Fibroblast of peridontal ligament (primary cell): ENCODE measurements at regions not wholly inside any gene's neighbourhood (a gene's known extent, or its start where the extent isn't known, plus 50 kb on each side); places are given as distances from the start of the nearest gene placed in this dataset.
"Not testable (repeated sequence)": the region's sequence is repeated elsewhere in the genome, so short reads cannot be mapped to it uniquely, and the experiment has no call there.

Experiments used
- DNase-seq: peaks from one replicate; pipeline ENCODE4 v3.0.0-alpha.2; 2010; ENCODE audit errors: extremely low read depth

DNA sequence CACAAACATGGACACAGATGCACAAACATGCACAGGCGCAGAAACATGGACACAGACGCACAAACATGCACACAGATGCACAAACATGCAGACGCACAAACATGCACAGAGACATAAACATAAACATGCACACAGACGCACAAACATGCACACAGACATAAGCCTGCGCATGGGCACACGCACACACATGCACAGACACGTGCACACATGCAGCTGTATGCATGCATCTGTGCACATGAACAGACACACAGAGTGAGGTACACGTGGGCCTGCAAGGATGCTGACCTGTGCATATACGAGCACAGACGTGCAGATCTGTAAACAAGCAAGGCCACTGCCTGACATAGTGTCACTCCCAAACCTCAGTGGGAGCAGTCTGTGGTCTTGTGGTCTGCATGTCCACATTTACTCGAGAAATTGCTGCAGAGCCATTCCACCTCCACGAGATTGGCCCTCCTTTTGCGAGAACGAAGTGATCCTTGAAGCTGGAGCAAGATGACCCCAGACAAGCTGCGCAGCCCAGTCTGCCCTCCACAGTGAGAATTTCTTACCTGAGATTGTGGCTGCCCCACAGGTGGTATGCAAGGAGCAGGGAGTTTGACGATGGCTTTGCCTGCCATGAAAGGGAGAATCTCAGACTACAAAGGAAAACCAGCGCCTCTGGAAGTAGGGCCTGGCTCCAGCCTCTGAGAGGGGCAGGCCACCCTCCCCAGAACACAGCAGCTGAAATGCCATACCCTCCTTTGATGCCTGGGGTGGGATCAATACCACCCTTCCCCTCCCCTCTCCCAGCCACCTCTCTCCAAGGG lies 299.9 kb downstream of the BRD1 start:
- DNase-seq: no peak

- no peak for DNase-seq
Measured at GRCh38 chr22:49525801-49526535, 301.7 kb downstream of the BRD1 start.

DNA sequence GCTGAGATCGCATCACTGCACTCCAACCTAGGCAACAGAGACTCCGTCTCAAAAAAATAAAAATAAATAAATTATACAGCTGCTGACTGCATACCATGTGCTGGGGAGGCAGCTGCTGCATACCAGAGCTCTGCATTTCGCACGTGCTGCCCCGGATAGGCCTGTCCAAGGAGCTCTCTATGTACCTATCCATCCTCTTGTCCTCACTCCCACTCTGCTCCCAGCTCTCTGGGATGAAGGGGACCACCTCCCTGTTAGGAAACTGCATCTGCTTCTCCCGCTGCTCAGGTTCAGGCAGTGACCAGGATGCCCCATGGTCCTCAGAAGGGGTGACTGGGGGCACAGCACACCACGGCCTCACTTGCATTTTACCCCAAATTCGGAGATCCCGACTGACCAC lies 302.3 kb downstream of the BRD1 start:
- DNase-seq: no peak

GRCh38 chr22:49524362-49524761 lies 303.3 kb downstream of the BRD1 start:
- DNase-seq: no peak

DNA sequence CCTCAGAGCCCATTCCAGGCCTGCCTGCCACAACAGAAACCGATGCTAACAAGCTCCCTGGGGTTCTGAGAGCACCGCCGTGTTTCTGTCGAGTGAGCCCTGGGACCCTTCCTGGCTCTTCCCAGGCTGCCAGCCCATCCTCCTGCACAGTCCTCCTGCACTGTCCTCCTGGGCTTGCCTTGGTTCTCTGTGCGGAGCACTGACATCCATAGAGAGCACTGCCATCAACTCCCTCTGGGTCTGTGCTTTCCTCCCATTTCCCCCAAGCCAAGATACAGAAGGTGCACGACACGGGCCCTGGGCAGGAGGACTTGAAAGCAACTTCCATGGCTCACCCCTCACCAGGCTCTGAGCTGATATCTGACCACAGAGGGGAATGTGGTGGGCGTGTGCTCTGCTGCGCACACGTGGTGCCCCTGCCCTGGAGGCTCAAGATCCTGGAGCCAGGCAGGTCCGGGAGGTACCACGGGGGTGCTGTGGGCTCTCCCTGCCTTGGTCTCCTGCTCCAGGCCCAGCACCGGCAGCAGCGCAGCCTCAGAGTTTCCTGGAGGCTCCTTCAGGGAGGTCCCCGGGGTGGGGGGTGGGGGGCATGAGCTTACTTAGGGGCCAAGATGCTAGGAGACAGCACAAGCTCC lies 304.2 kb downstream of the BRD1 start:
- no peak for DNase-seq

DNA sequence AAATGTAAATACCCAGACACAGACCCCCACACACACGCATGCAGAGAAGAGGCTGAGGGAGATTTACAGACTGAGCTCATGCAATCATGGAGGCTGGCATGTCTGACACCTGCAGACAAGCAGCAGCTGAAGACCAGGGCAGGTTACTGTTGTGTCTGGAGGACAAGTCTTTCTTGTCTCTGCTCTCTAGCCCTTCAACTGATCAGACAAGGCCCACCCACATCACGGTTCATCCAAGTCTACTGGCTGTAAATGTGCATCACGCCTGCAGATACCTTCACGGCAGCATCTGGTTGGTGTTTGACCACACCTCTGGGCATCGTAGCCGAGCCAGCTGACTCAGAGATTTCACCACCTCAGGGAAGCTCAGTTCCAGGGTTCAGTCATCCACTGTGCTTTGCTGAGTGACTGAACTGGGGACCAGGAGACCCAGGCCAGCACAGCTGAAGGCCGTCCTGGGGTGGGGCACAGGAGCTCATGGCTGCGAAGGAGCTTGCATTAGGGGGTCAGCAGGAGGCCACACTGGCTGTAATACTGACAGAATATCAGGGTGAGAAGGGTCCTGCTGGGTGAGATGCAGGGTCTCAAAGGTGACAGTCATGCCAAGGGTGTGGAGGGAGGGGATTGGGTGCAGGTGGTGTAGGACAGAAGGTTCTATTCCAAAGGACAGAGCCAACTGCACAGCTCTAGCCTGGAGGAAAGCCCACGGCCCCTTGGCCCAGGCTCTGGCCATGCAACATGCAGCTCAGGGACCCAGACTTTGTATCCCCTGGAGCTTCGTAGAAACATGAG lies 304.9 kb downstream of the BRD1 start:
- no peak for DNase-seq

DNA sequence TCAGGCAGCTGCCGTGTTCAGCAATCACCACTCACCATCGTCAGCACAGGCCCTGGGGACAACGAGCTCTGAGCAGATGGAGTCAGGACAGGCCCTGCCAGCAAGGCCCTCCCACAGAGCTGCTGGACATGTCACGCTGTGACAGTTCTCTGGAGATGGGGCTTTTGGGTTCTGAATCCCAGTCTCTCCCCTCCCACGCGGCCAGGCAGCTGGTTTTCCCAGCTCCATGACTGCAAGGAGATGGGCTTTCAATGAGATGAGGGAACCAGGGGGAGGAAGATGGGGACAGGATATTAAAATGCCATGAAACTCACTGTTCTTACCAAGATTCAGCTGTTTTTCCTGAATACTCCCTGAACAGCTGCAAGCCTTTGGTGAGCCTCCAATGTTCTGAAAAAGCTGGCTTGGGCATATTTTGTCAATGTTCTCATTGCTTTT lies 305.9 kb downstream of the BRD1 start:
- DNase-seq: no peak

DNA sequence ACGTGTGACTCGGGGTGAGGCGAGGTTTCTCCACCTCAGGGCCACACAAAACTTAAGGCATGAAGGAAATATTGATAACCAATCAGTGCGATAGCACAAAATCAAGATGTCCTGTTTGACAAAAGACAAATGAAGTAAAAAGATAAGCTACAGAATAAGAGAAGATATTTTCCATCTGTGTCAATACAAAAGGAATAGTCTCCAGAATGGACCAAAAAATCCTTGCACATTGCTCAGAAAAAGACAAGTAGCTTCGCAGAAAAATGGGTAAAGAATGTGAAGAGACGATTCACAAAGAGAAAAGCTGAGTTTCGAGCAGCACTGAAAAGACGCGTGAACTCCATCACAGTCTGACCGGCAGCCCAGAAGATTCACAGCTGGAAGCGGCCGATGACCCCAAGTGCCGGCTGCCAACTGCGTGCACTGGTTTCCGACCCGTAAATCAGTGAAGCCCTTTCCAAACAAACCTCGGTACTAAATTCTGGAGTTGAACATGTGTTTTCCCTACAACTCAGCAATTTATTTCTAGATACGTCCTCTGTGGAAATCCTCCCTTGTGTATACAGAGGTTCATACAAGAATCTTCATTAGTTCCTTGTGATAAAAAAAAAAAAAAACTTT lies 308.4 kb downstream of the BRD1 start:
- no peak for DNase-seq

DNA sequence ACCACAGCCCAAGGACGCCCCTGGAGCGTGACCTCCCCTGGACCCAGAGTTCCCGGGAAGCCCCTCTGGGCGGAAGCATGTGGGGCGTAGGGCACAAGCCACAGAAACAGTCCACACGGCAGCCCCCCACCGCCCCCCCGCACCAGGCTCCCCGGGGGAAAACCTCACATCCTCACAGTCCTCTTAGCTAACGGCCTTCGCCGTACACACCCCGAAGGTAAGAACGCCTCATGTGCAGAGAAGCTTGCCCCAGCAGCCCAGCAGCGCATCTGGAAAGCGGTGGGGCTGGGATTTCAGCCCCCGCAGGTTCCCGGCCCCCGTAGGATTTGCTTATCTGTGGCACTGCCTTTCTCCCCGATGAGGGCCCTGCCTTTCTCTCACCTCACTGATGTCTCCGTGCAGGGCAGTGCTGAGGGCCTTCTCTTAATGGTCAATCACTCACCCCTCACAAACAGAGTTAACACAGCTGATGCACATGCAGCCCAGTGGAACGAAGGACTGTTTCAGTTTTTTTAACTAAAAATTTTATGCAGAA lies 309.2 kb downstream of the BRD1 start:
- DNase-seq: no peak

DNA sequence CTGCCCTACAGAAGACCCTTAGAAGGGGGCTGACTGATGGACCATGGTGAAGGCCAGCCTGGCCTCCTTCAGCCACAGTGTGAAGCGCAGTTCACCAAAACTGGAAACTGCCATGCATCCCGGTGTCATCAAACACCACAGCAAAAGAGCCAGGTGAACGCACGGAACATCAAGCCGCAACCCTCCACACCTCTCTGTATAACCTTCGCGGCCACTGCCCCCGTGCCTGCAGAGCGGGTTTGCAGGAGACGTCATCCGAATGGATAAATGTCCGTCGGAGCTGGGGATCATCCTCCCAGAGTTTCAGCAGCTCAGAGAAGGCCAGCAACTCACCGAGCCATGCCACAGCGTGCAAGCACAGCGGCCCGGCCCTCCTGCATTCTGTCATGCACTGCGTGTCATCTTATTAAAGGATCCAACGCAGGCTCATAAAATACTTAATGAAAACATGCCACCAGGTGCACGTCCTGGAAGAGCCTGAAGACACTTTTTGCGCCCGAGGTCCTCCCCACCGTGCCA lies 309.9 kb downstream of the BRD1 start:
- no peak for DNase-seq

DNA sequence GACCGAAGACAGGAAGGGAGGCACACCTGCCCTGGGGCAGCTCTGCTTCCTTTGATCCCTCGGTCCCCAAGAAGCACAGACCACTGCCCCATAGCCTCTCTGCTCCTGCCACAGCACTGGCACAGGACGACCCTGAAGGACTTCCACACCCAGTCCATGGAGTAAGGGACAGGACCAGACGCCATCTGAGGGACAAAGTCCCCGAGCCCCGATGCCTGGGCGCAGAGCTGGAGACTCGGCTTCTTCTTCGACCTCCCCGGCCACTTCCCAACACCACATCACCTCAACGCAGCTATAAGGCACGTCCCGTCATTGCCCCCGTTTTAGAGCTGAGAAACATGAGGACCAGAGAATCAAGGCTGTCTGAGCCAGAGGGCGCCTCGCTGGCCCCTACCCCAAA lies 310.5 kb downstream of the BRD1 start:
- no peak for DNase-seq

DNA sequence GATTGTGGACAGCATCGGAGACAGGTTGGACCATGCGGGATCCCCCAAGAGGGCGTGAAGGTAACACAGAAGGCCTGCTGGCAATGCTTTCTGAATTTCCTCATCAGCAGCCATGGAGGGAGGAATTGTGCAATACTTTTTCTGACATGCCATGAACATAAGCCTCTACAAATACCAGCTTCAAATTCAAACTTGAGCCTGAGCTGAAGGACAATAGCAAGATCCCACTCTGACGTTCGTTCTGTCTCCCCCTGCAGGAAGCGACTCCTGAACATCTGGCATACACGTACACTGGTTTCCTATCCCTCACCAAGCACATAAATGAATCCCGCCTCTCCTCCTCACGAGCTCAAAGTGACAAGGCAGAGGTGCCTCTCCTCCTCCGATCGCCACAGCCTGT lies 312.2 kb downstream of the BRD1 start:
- DNase-seq: no peak

GRCh38 chr22:49514641-49515040 lies 313.0 kb downstream of the BRD1 start:
- no peak for DNase-seq

GRCh38 chr22:49514211-49514610 lies 313.5 kb downstream of the BRD1 start:
- no peak for DNase-seq

DNA sequence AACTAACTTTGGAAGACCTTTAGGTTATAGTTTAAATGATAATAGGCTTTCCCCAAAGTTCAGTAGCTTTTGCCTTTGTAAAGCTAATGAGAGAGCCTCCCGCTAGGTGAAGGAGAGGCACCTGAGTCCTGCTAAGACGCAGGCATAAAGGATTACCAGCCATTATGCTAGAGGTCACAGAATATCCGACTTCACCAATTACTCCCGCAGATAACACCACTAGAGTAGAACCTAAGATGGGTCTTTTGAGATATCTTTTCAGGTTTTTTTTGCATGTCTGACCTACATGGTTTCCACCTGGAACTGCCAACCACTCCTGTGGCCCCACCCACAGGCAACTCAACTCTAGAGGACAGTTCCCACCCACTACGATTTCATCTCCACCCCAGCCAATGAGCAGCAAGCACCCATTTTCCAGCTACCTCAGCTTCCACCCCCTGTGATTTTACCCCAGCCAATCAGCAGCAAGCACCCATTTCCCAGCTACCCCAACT lies 314.3 kb downstream of the BRD1 start:
- DNase-seq: no peak

GRCh38 chr22:49512487-49513165 lies 315.0 kb downstream of the BRD1 start:
- no peak for DNase-seq

DNA sequence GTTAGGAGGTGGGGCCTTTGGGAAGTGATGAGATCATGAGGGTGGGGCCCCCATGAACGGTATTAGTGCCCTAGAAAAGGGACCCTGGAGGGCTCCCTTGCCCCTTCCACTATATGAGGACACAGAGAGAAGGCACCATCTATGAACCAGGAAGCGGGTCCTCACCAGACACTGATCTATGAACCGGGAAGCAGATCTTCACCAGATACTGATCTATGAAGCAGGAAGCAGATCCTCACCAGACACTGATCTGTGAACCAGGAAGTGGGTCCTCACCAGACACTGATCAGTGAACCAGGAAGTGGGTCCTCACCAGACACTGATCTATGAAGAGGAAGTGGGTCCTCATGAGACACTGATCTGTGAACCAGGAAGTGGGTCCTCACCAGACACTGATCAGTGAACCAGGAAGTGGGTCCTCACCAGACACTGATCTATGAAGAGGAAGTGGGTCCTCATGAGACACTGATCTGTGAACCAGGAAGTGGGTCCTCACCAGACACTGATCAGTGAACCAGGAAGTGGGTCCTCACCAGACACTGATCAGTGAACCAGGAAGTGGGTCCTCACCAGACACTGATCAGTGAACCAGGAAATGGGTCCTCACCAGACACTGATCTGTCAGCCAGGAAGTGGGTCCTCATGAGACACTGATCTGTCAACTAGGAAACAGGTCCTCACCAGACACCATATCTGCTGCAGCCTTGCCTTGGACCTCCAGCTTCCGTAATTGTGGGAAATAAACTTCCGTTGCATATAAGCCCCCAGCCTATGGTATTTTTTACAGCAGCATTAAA lies 316.1 kb downstream of the BRD1 start:
- DNase-seq: not testable (repeated sequence)

DNA sequence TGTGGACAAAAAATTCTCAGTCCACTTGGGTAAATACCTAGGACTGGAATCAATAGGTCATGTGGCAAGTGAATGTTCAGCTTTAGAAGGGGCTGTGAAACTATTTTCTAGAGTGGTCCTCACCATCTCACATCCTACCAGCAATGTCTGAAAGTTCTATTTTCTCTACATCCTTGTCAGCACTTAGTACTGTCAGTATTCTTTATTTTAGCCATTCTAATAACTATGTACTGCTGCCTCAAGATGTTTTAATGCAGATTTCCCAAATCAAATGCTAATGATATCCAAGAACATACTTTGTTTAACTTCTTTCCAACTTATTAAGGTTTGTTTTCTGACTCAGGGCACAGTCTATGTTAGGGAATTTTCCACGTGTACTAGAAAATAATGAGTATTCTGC lies 317.0 kb downstream of the BRD1 start:
- no peak for DNase-seq

GRCh38 chr22:49509016-49509415 lies 318.7 kb downstream of the BRD1 start:
- DNase-seq: no peak
